Pulmonary artery endothelial cell (primary cell): ENCODE measurements at regions not wholly inside any gene's neighbourhood (a gene's known extent, or its start where the extent isn't known, plus 50 kb on each side); places are given as distances from the start of the nearest gene placed in this dataset.
"Not testable (repeated sequence)": the region's sequence is repeated elsewhere in the genome, so short reads cannot be mapped to it uniquely, and the experiment has no call there.

Experiments
- DNase-seq: peaks from one replicate; pipeline ENCODE4 v3.0.0-alpha.2; 2011; ENCODE audit warnings: low read depth, low spot score

DNA sequence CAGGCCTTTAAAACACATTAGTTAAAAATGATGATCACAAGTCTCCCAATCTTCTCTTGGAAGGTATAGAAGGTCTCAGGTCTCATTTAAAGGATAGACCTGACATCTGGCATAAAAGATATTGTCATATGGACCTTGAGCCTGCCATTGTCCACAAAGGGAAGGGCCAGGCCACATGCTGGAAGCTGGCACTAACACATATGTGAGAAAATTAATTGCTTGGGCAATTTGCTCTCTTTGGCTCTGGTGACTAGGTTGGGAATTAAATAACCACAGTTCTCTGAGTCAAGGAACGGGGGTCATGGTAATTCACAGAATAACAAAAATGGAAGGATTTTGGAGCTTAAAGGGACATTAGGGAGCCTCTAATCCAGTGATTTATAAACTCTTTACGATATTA, 727.3 kb downstream of the BCL11A start:
- no peak for DNase-seq

GRCh38 chr2:59824314-59824713, 729.1 kb downstream of the BCL11A start:
- no peak for DNase-seq

- no peak for DNase-seq
Observed at GRCh38 chr2:59816075-59816474, 737.4 kb downstream of the BCL11A start.

- DNase-seq, result not testable (repeated sequence)
Observed at GRCh38 chr2:59810283-59810682, 743.2 kb downstream of the BCL11A start.

- no peak for DNase-seq
Observed at GRCh38 chr2:59806486-59806885, 747.0 kb downstream of the BCL11A start.

DNA sequence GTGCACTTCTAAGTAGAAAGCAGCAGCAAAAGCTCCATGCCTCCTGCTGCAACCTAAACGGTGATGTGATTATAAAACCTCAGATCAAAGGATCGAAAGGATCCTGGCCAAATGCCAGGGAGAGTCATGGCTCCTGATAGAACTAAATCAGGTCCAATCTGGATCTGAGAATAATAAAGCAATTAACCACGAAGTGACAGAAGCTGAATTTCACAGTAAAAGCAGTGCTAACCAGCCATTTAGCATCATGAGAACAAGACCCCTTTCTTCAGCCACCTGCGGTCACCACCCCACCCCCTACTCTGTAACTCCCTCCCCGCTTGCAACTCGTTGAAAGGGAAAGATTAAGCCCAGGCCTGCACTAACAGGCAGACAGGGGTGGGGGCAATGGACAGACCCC, 748.7 kb downstream of the BCL11A start:
- no peak for DNase-seq

GRCh38 chr2:59803586-59803985, 749.9 kb downstream of the BCL11A start:
- no peak for DNase-seq

GRCh38 chr2:59798687-59799232, 754.7 kb downstream of the BCL11A start:
- no peak for DNase-seq

- DNase-seq, result no peak
Observed at GRCh38 chr2:59791004-59791618, 762.3 kb downstream of the BCL11A start.

GRCh38 chr2:59790186-59791003, 763.1 kb downstream of the BCL11A start:
- DNase-seq, result no peak

DNA sequence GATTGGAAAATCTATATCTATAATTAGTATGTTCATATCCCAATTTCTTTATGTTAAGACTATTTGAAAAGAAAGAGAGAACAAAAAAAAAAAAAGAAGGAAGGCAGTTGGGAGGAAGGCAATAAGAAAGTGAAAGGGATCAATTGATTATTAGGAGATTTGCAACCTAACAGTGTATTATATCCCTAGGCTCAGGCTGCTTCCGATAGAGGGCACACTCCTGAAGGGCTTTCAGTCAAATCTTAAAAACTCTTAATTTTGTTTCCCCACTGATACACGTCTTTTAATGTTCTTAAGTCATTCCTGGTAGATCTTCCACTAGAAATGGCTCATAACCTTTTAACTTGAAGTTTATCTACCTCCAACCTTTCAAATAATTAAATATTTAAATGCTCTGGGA, 763.9 kb downstream of the BCL11A start:
- no peak for DNase-seq

- no peak for DNase-seq
Observed at GRCh38 chr2:59787095-59787494, 766.4 kb downstream of the BCL11A start.

DNA sequence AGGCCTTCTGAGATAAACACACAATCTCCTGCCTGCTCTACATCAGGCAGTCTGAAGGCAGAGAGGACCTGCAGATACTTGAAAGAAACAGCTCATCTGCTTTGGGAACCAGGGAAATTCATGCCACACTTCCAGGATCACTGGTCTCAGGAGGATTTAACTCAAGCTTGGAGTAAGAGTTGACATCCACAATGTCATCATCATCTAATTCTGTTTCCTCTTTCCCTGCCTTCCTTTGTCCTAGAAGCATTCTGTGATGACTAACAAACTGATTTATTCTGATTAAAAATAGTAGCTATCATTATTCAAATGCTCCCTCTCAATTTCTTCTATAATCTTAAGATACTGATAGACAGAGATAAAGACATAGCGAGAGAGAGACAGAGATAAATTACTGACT, 766.8 kb downstream of the BCL11A start:
- DNase-seq, result no peak

GRCh38 chr2:59779571-59779970, 773.9 kb downstream of the BCL11A start:
- DNase-seq, result no peak

GRCh38 chr2:59777120-59777519, 776.3 kb downstream of the BCL11A start:
- no peak for DNase-seq

DNA sequence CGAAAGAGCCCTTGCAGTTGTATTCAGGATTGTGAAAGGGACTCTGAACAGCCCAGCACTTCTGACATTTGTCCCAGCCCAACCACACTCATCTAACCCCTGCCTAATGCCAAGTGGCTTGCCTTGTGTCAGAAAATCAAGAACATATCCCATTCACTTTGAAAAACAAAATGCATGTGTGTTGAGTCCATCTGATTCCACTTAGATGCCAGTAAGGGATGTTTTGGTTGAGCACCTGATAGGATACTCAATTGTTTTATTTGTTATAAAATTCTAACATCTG, 776.8 kb downstream of the BCL11A start:
- no peak for DNase-seq

GRCh38 chr2:59774821-59775433, 778.5 kb downstream of the BCL11A start:
- no peak for DNase-seq

DNA sequence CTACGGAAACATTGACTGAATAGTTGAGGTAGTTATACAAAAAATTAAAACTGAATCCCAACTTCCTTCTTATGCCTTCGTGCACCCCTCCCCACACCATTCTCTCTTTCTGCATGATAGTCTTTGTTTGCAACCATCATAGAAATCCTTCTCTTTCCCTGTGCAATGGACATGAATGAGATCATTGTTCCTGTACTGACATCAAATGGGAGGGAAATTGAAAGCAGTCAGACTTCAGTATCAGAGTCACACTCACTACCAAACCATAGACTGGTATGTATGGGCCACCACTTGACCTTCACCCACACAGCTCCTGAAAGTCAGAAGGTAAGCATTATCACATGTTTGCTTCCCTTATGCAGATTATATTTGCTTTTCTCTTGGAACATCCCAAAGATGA, 782.8 kb downstream of the BCL11A start:
- DNase-seq, result no peak

DNA sequence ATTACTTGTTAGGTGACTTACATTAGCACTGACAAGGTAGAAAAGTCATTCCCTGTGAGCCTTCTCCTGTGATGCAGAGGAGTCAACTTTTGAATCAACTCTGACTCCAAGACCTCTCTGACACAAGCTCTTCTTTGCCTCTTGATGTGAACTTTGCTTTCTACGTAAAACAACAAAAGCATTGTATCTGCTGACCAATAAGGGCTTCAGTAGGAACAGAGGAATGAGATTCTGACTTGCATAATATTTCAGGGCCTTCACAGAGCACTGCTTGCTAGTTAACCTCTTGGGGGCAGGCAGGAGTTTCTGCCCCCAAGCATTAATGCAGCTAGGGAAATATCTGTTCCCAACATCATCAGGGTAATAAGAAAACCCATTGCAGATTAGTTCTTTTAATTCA, 791.5 kb downstream of the BCL11A start:
- no peak for DNase-seq

- DNase-seq, result no peak
Observed at GRCh38 chr2:59756150-59756549, 797.3 kb downstream of the BCL11A start.

GRCh38 chr2:59754011-59754735, 799.3 kb downstream of the BCL11A start:
- no peak for DNase-seq

GRCh38 chr2:59752512-59752911, 800.9 kb downstream of the BCL11A start:
- no peak for DNase-seq
